Psoas muscle (tissue), 7 donors: ENCODE measurements at regions not wholly inside any gene's neighbourhood (a gene's known extent, or its start where the extent isn't known, plus 50 kb on each side); places are given as distances from the start of the nearest gene placed in this dataset.

Source experiments
- ATAC-seq, 4 donors: fragments of 200-7000 bp; cut with Tn5 transposase; one replicate each; pipeline ENCODE4 v1.9.1; 2020; ENCODE audit warnings: moderate library complexity in 3 of 4, mild to moderate bottlenecking in 2 of 4
- DNase-seq, 2 donors: peaks; one replicate each; pipeline ENCODE4 v3.0.0-alpha.2; 2020
- H3K27ac ChIP-seq: fragments of 200-600 bp; one replicate; pipeline ENCODE4 v1.8.0; 2022
- H3K27me3 ChIP-seq, 3 donors: fragments of 200-600 bp in 1 of 3; one replicate each; pipeline versions ENCODE4 v1.6.1 to v1.8.0; 2013 to 2022; ENCODE audit warnings: low read length in 2 of 3, mild to moderate bottlenecking in 2 of 3, moderate library complexity in 1 of 3; ENCODE audit not compliant: insufficient read depth in 3 of 3
- H3K36me3 ChIP-seq, 2 donors: fragments of 200-600 bp in 1 of 2; one replicate each; pipeline versions ENCODE4 v1.6.1 to v1.8.0; 2013 to 2022; ENCODE audit warnings: low read depth in 1 of 2, mild to moderate bottlenecking in 1 of 2, moderate library complexity in 1 of 2; ENCODE audit not compliant: insufficient read depth in 1 of 2
- H3K4me1 ChIP-seq: fragments of 200-600 bp; one replicate; pipeline ENCODE4 v1.8.0; 2022
- H3K4me3 ChIP-seq: fragments of 200-600 bp; one replicate; pipeline ENCODE4 v1.8.0; 2022; ENCODE audit warnings: mild to moderate bottlenecking
- H3K9me3 ChIP-seq: fragments of 200-600 bp; one replicate; pipeline ENCODE4 v1.8.0; 2022
- WGBS, 3 donors: extraction: QIAGEN DNeasy Blood & Tissue Kit; methylation state at CpG; one replicate each; pipeline versions ENCODE4 v1.1.6 to v1.1.7; 2013; 5-methylcytosine and 5-hydroxymethylcytosine counted together
- intact Hi-C, 2 donors: fragments of 100-400 bp; cut with DNase I; formaldehyde crosslinking; loops; one replicate each; pipeline versions ENCODE4 v1.11.0 to v1.14.2; 2022
- TF ChIP-seq, protein P1 (sequence below): fragments of 200-600 bp; IDR thresholded peaks from one replicate; pipeline ENCODE4 v1.8.0; 2022; ENCODE audit warnings: antibody characterized with exemption
- donor health status: healthy with polysubstance abuse.
- donor health status: DM: no; HTN: no; CAD: no; lungs with moderate emphysema.
- donor health status: Bipolar disorder and iron deficiency.
- donor health status: healthy.
- donor health status: DM: yes; HTN: yes; CAD: no.
- donor health status: DM: no; HTN: no; CAD: no.
- donor health status: DM: yes; HTN: yes; CAD: no.

DNA sequence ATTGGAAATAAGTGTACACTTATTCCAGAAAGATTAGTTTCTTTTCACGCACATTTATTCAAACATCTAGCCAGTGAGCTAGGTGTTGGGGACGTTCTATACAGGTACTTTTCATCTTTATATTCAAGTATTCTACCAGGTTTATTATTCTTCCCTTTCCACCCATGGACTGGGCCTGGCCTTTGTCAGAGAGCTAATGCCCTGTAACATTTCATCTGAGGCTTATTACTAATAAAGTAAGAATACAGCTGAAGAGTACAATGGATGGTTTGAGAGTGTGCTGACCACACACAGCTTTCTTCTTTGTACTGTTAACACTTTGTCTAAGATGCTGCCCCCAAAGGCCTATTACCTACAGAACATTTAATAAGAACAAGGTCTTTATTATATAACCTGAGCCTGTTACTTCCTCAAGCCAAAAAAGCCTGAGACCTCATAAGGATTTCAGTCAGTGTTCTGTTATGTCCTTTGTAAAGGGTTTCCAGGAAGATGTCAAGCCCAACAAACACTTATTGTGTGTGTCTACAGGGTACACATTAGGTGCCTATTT lies 93.5 kb downstream of the ZNF608 start:
- Histone ChIP-seq H3K4me3 (no peak overlapping the region), H3K36me3 (no peaks in the 10 kb centered on the region), H3K27ac (no peak overlapping the region), H3K4me1 (peaks cover 50% of the 10 kb centered on the region), H3K27me3 (no peaks in the 10 kb centered on the region), H3K9me3 (no peaks in the 10 kb centered on the region)
- intact Hi-C loops, result loop anchor here (10.0 kb wide), 2 partner anchors 252 to 532 kb away; no protein-coding TSS in a partner anchor
- no peak for DNase-seq
- WGBS, 3 donors, result 88 to 99% (median 92%) methylated on average over 2 of the region's 2 CpGs
- no peak for ATAC-seq
- TF ChIP-seq, protein P1, sequence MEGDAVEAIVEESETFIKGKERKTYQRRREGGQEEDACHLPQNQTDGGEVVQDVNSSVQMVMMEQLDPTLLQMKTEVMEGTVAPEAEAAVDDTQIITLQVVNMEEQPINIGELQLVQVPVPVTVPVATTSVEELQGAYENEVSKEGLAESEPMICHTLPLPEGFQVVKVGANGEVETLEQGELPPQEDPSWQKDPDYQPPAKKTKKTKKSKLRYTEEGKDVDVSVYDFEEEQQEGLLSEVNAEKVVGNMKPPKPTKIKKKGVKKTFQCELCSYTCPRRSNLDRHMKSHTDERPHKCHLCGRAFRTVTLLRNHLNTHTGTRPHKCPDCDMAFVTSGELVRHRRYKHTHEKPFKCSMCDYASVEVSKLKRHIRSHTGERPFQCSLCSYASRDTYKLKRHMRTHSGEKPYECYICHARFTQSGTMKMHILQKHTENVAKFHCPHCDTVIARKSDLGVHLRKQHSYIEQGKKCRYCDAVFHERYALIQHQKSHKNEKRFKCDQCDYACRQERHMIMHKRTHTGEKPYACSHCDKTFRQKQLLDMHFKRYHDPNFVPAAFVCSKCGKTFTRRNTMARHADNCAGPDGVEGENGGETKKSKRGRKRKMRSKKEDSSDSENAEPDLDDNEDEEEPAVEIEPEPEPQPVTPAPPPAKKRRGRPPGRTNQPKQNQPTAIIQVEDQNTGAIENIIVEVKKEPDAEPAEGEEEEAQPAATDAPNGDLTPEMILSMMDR, result no peak

DNA sequence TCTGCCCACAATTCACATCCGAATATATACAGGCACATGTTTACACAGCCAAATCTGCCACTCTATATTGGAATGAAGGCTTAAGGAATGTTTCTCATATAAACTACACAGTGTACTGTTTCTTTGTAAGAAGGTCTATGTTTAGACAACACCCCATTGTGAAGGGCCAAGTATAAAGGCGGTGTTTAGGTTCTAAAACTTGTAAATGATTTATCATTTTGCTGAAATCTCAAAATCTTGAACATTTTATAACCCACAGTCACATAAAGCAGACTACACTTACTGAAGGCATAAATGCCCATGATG lies 94.0 kb downstream of the ZNF608 start:
- TF ChIP-seq, protein P1, result no peak
- Histone ChIP-seq H3K27me3 (no peaks in the 10 kb centered on the region), H3K27ac (peak overlapping the region; percentile 81), H3K4me1 (peaks cover 50% of the 10 kb centered on the region), H3K4me3 (no peak overlapping the region), H3K9me3 (no peaks in the 10 kb centered on the region), H3K36me3 (peaks cover 0 to 3% of the 10 kb centered on the region in 2 donors)
- ATAC-seq, result no peak
- WGBS, 3 donors, result 38 to 72% (median 43%) methylated on average over 2 of the region's 2 CpGs
- no peak for DNase-seq
- intact Hi-C loops, result loop anchor here (10.0 kb wide), 2 partner anchors 252 to 532 kb away; no protein-coding TSS in a partner anchor

DNA sequence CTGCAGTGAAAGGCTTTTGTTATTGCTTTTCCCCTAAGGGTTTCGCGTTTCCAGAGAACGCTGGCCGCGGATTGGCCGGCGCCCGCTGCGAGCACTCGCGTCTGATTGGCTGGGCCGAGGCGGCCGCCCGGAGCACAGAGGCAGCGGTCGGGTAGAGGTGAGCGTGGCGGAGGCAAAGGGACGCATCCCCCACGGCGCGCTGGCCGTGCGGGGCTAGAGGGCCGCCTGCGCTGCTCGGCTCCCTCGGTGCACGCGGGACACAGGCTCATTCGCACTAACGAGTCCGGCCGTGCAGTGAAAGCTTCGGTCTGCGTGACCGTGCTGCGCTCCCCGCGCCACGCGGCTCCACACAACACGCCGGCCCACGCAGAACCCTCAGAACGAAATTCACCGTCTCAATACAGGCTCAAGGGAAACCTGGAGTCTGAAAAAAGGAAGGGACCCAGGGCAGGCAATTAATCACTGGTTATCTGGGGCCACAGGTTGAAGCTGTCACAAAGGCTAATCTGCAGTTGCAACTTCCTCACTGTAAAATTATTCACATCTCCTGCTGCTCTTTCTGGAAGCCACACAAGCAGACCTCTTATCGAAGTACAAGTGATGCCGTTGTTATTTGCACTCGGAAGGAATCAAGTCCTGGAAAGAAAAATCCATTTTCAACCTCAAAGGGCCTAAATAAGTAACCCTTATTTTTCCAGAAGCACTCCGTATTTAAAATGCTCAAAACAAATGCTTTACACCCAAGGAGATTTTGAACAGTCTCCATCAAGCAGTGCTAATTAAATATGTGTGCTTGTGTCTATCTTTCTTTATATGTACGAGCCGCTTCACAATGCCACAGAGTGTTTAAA lies 94.6 kb downstream of the ZNF608 start:
- H3K27ac ChIP-seq, result peak overlapping the region; percentile 81
- H3K36me3 ChIP-seq, result peaks cover 0 to 9% of the 10 kb centered on the region in 2 donors
- 2 to 5% (median 3%) methylated on average over 47 to 54 of the region's 54 CpGs for WGBS, 3 donors
- ATAC-seq, result peak; percentile 88 to 90 (median 90)
- intact Hi-C loops, result loop anchor here (2.0 to 10.0 kb wide), 3 partner anchors 97 to 533 kb away; no protein-coding TSS in a partner anchor
- H3K4me1 ChIP-seq, result peaks cover 47% of the 10 kb centered on the region
- no peaks in the 10 kb centered on the region for H3K9me3 ChIP-seq
- H3K4me3 ChIP-seq, result peak overlapping the region; percentile 77
- DNase-seq, result peak; percentile 81 to 88
- TF ChIP-seq, protein P1, result no peak
- no peaks in the 10 kb centered on the region for H3K27me3 ChIP-seq

DNA sequence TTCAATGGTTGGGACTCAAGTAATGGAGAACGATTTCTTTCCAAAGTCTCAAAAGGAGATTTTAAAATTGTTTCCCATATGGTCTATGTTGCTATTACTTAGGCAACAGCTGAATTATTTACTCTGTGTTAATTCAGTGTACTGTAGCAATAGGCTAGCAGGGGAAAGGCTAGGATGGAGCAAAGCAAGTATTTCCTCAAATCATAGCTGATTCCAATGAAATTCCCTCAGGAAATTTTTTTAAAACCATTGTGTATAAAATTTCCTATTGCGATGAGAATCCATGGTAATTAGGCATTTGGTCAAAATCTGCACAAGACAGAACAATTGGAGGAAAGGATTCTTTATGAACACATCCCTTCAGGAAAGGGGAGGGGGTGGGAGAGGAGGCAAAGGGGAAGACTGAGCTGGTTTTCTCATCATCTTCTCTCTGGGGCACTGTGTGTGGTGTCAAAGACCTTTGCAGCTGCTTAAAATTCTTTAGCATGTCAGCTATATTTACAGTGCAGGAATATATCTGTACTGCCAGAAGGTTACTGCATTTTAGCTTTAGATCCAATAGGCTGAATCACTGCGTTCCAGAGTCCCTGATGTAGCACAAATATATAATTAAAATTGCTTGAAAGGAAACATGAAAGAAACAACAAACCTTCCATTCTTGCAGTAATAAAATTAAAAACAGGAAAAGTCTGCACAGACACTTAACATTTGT lies 95.3 kb downstream of the ZNF608 start:
- Histone ChIP-seq H3K4me1 (peaks cover 42% of the 10 kb centered on the region), H3K9me3 (no peaks in the 10 kb centered on the region), H3K27ac (peak overlapping the region; percentile 81), H3K4me3 (peak overlapping the region; percentile 77), H3K36me3 (peaks cover 0 to 16% of the 10 kb centered on the region in 2 donors), H3K27me3 (no peaks in the 10 kb centered on the region)
- intact Hi-C loops, result loop anchor here (2.0 to 10.0 kb wide), 3 partner anchors 98 to 534 kb away; no protein-coding TSS in a partner anchor
- no peak for DNase-seq
- WGBS, 3 donors, result 7 to 14% (median 8%) methylated on average over 3 of the region's 3 CpGs
- TF ChIP-seq, protein P1, result no peak
- peak; percentile 10 to 40 (median 26) for ATAC-seq
